Uterus (tissue), 3 donors: ENCODE measurements at regions not wholly inside any gene's neighbourhood (a gene's known extent, or its start where the extent isn't known, plus 50 kb on each side); places are given as distances from the start of the nearest gene placed in this dataset.

Experiments used
- DNase-seq, 2 donors: peaks; one replicate each; pipeline ENCODE4 v3.0.0-alpha.2; 2019 to 2020
- H3K27ac ChIP-seq, 2 donors: fragments of 200-600 bp; sonication (generic); 1 replicate in 1 of 2; 2 replicates in 1 of 2; pipeline ENCODE4 v1.5.1; 2016 to 2018
- H3K27me3 ChIP-seq, 2 donors: fragments of 200-600 bp; sonication (generic); one replicate each; pipeline ENCODE4 v1.5.1; 2018 to 2019; ENCODE audit warnings: control low read depth in 1 of 2
- H3K36me3 ChIP-seq, 2 donors: fragments of 200-600 bp; sonication (generic); one replicate each; pipeline ENCODE4 v1.5.1; 2019; ENCODE audit warnings: control low read depth in 1 of 2
- H3K4me1 ChIP-seq, 2 donors: fragments of 200-600 bp; sonication (generic); one replicate each; pipeline ENCODE4 v1.5.1; 2018 to 2019; ENCODE audit warnings: control low read depth in 1 of 2
- H3K4me3 ChIP-seq, 2 donors: fragments of 200-600 bp; sonication (generic); 1 replicate in 1 of 2; 2 replicates in 1 of 2; pipeline ENCODE4 v1.5.1; 2018 to 2019; ENCODE audit warnings: mild to moderate bottlenecking in 1 of 2
- H3K9me3 ChIP-seq, 2 donors: fragments of 200-600 bp; sonication (generic); one replicate each; pipeline ENCODE4 v1.5.1; 2019; ENCODE audit warnings: control low read depth in 1 of 2
- POLR2A ChIP-seq, 2 donors: fragments of 450-650 bp; IDR thresholded peaks; one replicate each; pipeline ENCODE4 v1.6.1; 2016; ENCODE audit warnings: antibody characterized with exemption in 2 of 2, mild to moderate bottlenecking in 1 of 2, moderate library complexity in 1 of 2
- intact Hi-C: fragments of 100-400 bp; cut with DNase I; formaldehyde crosslinking; loops from one replicate; pipeline ENCODE4 v1.15.1; 2023; ENCODE audit warnings: low total_unique reads
- TF ChIP-seq, protein P1 (sequence below), 4 experiments: fragments of 200-600 bp in 2 of 4; fragments of 450-650 bp in 2 of 4; sonication (generic) in 2 of 4; IDR thresholded peaks; one replicate each; pipeline ENCODE4 v1.5.1; 2016 to 2019; ENCODE audit warnings: antibody characterized with exemption in 4 of 4, mild to moderate bottlenecking in 2 of 4, moderate library complexity in 1 of 4
- donor health status: DM: yes; HTN: yes; CAD: no.

DNA sequence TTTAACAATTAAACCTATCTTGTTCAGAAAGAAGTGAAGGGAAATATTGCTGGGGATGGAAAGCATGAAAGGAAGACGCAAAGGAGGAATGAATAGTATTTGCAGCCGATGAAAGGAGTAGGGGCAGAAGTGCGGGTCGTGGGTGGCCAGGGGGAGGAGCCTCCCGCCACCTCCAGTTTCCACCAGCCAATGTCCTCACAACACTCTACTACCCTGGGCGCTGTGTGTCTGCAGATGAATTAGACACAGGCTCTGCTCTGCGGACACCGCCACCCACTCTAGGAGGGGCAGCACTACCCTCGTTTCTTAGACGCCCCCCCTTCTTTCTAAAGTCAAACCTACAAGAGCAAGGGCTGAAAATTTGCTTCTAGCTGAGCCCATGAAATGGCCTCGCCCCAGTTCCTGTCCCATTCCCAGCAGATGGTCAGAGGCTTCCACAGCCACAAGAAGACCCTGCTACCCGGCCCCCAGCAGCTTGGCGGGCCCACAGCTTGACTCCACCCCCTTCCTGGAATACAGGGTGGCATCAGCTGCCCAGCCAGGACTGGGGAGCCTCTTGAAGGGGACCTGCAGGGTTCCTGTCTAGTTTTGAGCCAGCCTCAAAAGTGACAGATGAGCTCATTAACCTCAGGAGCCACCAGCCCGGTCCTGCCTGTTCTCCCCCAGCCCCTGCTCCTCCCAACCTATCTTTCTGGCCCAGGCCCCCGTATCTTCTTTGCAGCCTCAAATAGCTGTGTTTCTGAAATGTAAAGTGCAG, 268.1 kb downstream of the BUD13 start:
- H3K36me3 ChIP-seq, result no peaks in the 10 kb centered on the region
- no peaks in the 10 kb centered on the region for H3K9me3 ChIP-seq
- peaks cover 0 to 6% of the 10 kb centered on the region in 2 donors for H3K4me1 ChIP-seq
- DNase-seq, result no peak
- no peak for TF ChIP-seq POLR2A (IDR thresholded peaks at IDR 0.05)
- TF ChIP-seq, protein P1, sequence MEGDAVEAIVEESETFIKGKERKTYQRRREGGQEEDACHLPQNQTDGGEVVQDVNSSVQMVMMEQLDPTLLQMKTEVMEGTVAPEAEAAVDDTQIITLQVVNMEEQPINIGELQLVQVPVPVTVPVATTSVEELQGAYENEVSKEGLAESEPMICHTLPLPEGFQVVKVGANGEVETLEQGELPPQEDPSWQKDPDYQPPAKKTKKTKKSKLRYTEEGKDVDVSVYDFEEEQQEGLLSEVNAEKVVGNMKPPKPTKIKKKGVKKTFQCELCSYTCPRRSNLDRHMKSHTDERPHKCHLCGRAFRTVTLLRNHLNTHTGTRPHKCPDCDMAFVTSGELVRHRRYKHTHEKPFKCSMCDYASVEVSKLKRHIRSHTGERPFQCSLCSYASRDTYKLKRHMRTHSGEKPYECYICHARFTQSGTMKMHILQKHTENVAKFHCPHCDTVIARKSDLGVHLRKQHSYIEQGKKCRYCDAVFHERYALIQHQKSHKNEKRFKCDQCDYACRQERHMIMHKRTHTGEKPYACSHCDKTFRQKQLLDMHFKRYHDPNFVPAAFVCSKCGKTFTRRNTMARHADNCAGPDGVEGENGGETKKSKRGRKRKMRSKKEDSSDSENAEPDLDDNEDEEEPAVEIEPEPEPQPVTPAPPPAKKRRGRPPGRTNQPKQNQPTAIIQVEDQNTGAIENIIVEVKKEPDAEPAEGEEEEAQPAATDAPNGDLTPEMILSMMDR (IDR thresholded peaks at IDR 0.05), result no peak
- H3K27me3 ChIP-seq, result no peaks in the 10 kb centered on the region
- intact Hi-C loops, result no loop called here
- H3K4me3 ChIP-seq, result no peak overlapping the region
- no peak overlapping the region for H3K27ac ChIP-seq

DNA sequence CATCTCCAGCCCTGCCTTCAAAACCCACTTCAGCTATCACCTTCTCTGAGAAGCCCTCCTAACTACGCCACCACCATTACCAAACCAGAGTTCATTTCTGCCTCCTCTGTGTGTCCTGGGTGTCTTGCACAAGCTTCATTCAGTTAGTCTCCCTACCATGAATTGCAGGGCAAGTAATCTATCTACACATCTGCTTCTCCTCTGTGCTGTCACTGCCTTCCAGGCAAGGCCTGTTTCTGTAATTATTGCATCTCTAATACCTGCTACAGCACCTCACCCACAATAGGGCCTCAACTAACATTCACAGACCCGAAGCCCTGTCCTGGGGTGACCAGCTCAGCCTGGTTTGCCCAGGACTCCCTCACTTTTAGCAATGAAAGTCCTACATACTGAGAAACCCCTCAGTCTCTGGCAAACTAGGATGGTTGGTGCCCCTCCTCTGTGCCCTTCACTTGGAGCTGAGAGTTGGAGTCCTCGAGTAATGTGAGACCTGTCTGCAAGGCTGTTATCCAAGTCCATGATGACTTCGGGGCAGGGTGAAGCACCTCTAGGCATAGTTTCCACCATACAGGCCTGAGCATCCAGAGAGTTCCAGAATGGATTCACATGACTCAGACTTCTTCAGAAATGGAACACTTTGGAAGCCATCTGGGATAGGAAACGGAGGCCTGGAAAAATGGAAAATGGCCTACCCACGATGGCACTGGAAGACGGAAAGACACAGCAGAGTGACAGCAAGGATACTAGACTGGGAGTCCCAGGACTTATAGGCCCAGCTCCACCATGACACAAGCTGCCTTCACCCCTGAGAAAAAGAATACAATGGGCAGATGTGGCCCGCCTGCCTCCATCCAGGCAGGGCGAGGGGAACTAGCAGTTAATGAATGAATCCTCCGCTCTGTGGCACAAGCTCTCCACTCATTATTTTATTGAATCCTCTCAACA, 269.3 kb downstream of the BUD13 start:
- no peaks in the 10 kb centered on the region for H3K9me3 ChIP-seq
- no peak overlapping the region for H3K27ac ChIP-seq
- TF ChIP-seq, protein P1 (IDR thresholded peaks at IDR 0.05), result no peak
- TF ChIP-seq POLR2A (IDR thresholded peaks at IDR 0.05), result no peak
- DNase-seq, result no peak
- H3K27me3 ChIP-seq, result no peaks in the 10 kb centered on the region
- intact Hi-C loops, result no loop called here
- no peaks in the 10 kb centered on the region for H3K36me3 ChIP-seq
- H3K4me1 ChIP-seq, result peaks cover 0 to 6% of the 10 kb centered on the region in 2 donors
- no peak overlapping the region for H3K4me3 ChIP-seq

DNA sequence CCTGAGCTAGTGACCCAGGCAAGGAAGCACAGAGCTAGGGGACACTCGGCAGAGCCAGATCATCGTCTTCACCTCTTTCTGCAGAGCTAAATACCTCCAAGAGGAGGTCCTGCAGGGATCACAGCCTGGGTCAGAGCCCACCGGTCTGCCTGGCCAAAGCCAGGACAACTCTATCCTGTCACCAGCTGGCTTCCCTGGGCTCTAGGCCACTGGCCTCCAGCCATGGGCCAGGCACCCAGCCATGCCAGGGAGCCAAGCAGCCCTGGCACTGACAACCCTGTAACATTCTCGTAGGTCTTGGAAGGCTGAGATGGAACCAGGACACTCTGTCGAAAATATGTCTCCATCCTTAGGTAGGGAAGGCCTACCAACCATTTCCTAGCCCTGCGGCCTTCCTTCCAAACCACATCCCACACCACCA, 270.1 kb downstream of the BUD13 start:
- no peak overlapping the region for H3K4me3 ChIP-seq
- no peak overlapping the region for H3K27ac ChIP-seq
- no peaks in the 10 kb centered on the region for H3K36me3 ChIP-seq
- H3K4me1 ChIP-seq, result peaks cover 0 to 6% of the 10 kb centered on the region in 2 donors
- H3K27me3 ChIP-seq, result no peaks in the 10 kb centered on the region
- H3K9me3 ChIP-seq, result no peaks in the 10 kb centered on the region
- no peak for DNase-seq
- intact Hi-C loops, result no loop called here
- TF ChIP-seq POLR2A (IDR thresholded peaks at IDR 0.05), result no peak
- TF ChIP-seq, protein P1 (IDR thresholded peaks at IDR 0.05), result no peak

DNA sequence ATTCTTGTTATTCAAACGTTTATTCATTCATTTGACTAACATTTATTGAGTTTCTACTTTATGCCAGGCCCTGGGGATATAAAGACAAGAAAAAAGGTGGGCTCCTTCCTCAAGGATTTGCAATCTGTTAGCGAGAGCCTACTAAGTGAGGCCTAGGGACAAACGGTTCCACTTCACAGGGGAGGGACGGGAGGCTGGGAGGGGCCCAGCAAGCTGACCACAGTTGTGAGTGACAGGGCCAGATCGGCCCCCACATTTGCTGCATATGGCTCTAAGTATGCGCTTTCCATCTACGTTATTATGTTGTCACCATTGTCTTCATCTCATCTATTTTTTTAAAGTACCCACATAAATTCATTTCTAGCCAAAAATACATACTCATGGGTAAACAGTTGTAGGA, 271.1 kb downstream of the BUD13 start:
- Histone ChIP-seq H3K36me3 (no peaks in the 10 kb centered on the region), H3K4me3 (no peak overlapping the region), H3K4me1 (peaks cover 0 to 6% of the 10 kb centered on the region in 2 donors), H3K27ac (no peak overlapping the region), H3K27me3 (no peaks in the 10 kb centered on the region), H3K9me3 (no peaks in the 10 kb centered on the region)
- DNase-seq, result no peak
- intact Hi-C loops, result no loop called here
- TF ChIP-seq, protein P1 (IDR thresholded peaks at IDR 0.05), result no peak
